Neural cell (in vitro differentiated cells): ENCODE measurements at regions not wholly inside any gene's neighbourhood (a gene's known extent, or its start where the extent isn't known, plus 50 kb on each side); places are given as distances from the start of the nearest gene placed in this dataset.

Experiments used
- H2AFZ ChIP-seq: fragments of 200-600, 300-800 bp; sonication (generic), shearing (Covaris generic); 2 replicates; pipeline ENCODE4 v1.6.0; 2014; ENCODE audit warnings: low read depth, mild to moderate bottlenecking, antibody characterized with exemption, low read length, moderate library complexity
- H3F3A ChIP-seq: fragments of 200-600 bp; shearing (Covaris generic); 2 replicates; pipeline ENCODE4 v1.6.1; 2016; ENCODE audit warnings: mild to moderate bottlenecking, moderate library complexity, mixed read lengths, antibody characterized with exemption, low read length; ENCODE audit not compliant: insufficient read depth, poor library complexity, severe bottlenecking
- H3K27ac ChIP-seq: fragments of 200-600, 300-800 bp; sonication (generic), shearing (Covaris generic); 2 replicates; pipeline ENCODE4 v1.5.1; 2014; ENCODE audit warnings: mild to moderate bottlenecking, low read length, moderate library complexity
- H3K27me3 ChIP-seq: fragments of 300-800, 200-600 bp; sonication (generic), shearing (Covaris generic); 2 replicates; pipeline ENCODE4 v1.6.0; 2014; ENCODE audit warnings: mild to moderate bottlenecking, low read depth, low read length, moderate library complexity; ENCODE audit not compliant: insufficient read depth
- H3K36me3 ChIP-seq: fragments of 300-800, 200-600 bp; sonication (generic), shearing (Covaris generic); 2 replicates; pipeline ENCODE4 v1.5.1; 2014; ENCODE audit warnings: mild to moderate bottlenecking, antibody characterized with exemption, low read length, moderate library complexity; ENCODE audit not compliant: insufficient read depth
- H3K4me2 ChIP-seq: fragments of 300-800, 200-600 bp; sonication (generic), shearing (Covaris generic); 2 replicates; pipeline ENCODE4 v1.6.0; 2014; ENCODE audit warnings: mild to moderate bottlenecking, low read length
- H3K4me3 ChIP-seq: fragments of 300-800, 200-600 bp; sonication (generic), shearing (Covaris generic); 2 replicates; pipeline ENCODE4 v1.5.1; 2014; ENCODE audit warnings: mild to moderate bottlenecking, low read length, moderate library complexity
- H3K79me2 ChIP-seq: fragments of 200-600 bp; shearing (Covaris generic); replicated peaks from 2 replicates; pipeline ENCODE4 v1.6.0; 2014; ENCODE audit warnings: mild to moderate bottlenecking, low read length, moderate library complexity; ENCODE audit not compliant: insufficient read depth
- H3K9ac ChIP-seq: fragments of 300-800, 200-600 bp; sonication (generic), shearing (Covaris generic); 2 replicates; pipeline ENCODE4 v1.6.1; 2016; ENCODE audit warnings: mild to moderate bottlenecking, low read length, mixed read lengths
- H3K9me2 ChIP-seq: fragments of 200-600 bp; shearing (Covaris generic); 2 replicates; pipeline ENCODE4 v1.6.1; 2016; ENCODE audit warnings: mild to moderate bottlenecking, low read length, mixed read lengths; ENCODE audit not compliant: insufficient read depth
- H3K9me3 ChIP-seq: fragments of 200-600, 300-800 bp; sonication (generic), shearing (Covaris generic); 2 replicates; pipeline ENCODE4 v1.6.1; 2016; ENCODE audit warnings: mild to moderate bottlenecking, mixed run types, low read length, moderate library complexity, mixed read lengths
- H4K20me1 ChIP-seq: fragments of 200-600 bp; shearing (Covaris generic); 2 replicates; pipeline ENCODE4 v1.6.1; 2016; ENCODE audit warnings: mild to moderate bottlenecking, mixed run types; ENCODE audit not compliant: insufficient read depth
- EP300 ChIP-seq: fragments of 450-650 bp; conservative IDR thresholded peaks from 2 replicates; pipeline ENCODE4 v1.6.1; 2014; ENCODE audit warnings: antibody characterized with exemption, mild to moderate bottlenecking, moderate library complexity; ENCODE audit not compliant: poor library complexity, severe bottlenecking
- EZH2 ChIP-seq: fragments of 200-600, 300-800 bp; shearing (Covaris generic), sonication (generic); IDR thresholded peaks from 2 replicates; pipeline ENCODE4 v1.6.1; 2014; ENCODE audit warnings: antibody characterized with exemption, low read length, borderline replicate concordance, mild to moderate bottlenecking; ENCODE audit not compliant: insufficient read depth, poor library complexity, severe bottlenecking
- MXI1 ChIP-seq: fragments of 450-650 bp; conservative IDR thresholded peaks from 2 replicates; pipeline ENCODE4 v1.6.1; 2014; ENCODE audit warnings: antibody characterized with exemption, mild to moderate bottlenecking; ENCODE audit not compliant: poor library complexity, severe bottlenecking
- POLR2AphosphoS5 ChIP-seq: IDR thresholded peaks from 2 replicates; pipeline ENCODE4 v1.6.1; 2012
- RAD21 ChIP-seq: fragments of 450-650 bp; conservative IDR thresholded peaks from 2 replicates; pipeline ENCODE4 v1.6.1; 2014; ENCODE audit warnings: antibody characterized with exemption, mild to moderate bottlenecking, moderate library complexity
- SMC3 ChIP-seq: fragments of 450-650 bp; conservative IDR thresholded peaks from 2 replicates; pipeline ENCODE4 v1.6.1; 2014; ENCODE audit warnings: antibody characterized with exemption, mild to moderate bottlenecking, moderate library complexity; ENCODE audit not compliant: poor library complexity
- TAF1 ChIP-seq: IDR thresholded peaks from 2 replicates; pipeline ENCODE4 v1.6.1; 2012; ENCODE audit warnings: low read depth
- TF ChIP-seq, protein P1 (sequence below): IDR thresholded peaks from 2 replicates; pipeline ENCODE4 v1.6.1; 2012; ENCODE audit warnings: borderline replicate concordance
- TF ChIP-seq, protein P2 (sequence below): fragments of 450-650 bp; IDR thresholded peaks from 2 replicates; pipeline ENCODE4 v1.5.1; 2014; ENCODE audit warnings: antibody characterized with exemption, mild to moderate bottlenecking, moderate library complexity; ENCODE audit not compliant: poor library complexity, severe bottlenecking

DNA sequence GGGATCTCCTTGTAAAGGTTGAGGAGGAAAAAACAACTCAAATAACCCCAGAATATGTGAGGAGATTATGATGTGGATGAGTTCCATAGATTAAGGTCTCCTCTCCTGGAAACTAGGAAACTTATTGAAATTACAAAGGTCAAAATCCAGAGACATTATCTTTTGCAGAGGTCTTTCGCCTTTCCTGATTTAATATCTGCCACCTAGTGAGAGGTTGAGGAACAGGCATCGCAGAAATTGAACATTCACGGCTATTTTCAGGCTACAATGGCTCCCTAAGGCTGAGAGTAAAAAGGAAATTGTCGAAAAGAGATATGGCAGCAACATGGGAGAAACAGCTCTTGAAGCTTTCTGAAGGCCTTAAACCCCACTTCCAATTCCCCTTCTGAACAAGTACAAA is 127.5 kb upstream of the PLCXD3 start:
- Histone ChIP-seq H3K9ac (no peak overlapping the region), H3K4me3 (no peak overlapping the region), H2AFZ (no peak overlapping the region), H3K79me2 (no peaks in the 10 kb centered on the region), H3K27ac (no peak overlapping the region), H3K9me2 (no peaks in the 10 kb centered on the region), H3K36me3 (no peaks in the 10 kb centered on the region), H4K20me1 (no peaks in the 10 kb centered on the region), H3K4me2 (no peak overlapping the region), H3F3A (no peaks in the 10 kb centered on the region), H3K9me3 (no peaks in the 10 kb centered on the region), H3K27me3 (no peaks in the 10 kb centered on the region)
- TF ChIP-seq, protein P1, sequence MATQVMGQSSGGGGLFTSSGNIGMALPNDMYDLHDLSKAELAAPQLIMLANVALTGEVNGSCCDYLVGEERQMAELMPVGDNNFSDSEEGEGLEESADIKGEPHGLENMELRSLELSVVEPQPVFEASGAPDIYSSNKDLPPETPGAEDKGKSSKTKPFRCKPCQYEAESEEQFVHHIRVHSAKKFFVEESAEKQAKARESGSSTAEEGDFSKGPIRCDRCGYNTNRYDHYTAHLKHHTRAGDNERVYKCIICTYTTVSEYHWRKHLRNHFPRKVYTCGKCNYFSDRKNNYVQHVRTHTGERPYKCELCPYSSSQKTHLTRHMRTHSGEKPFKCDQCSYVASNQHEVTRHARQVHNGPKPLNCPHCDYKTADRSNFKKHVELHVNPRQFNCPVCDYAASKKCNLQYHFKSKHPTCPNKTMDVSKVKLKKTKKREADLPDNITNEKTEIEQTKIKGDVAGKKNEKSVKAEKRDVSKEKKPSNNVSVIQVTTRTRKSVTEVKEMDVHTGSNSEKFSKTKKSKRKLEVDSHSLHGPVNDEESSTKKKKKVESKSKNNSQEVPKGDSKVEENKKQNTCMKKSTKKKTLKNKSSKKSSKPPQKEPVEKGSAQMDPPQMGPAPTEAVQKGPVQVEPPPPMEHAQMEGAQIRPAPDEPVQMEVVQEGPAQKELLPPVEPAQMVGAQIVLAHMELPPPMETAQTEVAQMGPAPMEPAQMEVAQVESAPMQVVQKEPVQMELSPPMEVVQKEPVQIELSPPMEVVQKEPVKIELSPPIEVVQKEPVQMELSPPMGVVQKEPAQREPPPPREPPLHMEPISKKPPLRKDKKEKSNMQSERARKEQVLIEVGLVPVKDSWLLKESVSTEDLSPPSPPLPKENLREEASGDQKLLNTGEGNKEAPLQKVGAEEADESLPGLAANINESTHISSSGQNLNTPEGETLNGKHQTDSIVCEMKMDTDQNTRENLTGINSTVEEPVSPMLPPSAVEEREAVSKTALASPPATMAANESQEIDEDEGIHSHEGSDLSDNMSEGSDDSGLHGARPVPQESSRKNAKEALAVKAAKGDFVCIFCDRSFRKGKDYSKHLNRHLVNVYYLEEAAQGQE: no peak
- no peak for TF ChIP-seq SMC3
- TF ChIP-seq EP300: no peak
- TF ChIP-seq EZH2: no peak
- TF ChIP-seq MXI1: no peak
- TF ChIP-seq, protein P2, sequence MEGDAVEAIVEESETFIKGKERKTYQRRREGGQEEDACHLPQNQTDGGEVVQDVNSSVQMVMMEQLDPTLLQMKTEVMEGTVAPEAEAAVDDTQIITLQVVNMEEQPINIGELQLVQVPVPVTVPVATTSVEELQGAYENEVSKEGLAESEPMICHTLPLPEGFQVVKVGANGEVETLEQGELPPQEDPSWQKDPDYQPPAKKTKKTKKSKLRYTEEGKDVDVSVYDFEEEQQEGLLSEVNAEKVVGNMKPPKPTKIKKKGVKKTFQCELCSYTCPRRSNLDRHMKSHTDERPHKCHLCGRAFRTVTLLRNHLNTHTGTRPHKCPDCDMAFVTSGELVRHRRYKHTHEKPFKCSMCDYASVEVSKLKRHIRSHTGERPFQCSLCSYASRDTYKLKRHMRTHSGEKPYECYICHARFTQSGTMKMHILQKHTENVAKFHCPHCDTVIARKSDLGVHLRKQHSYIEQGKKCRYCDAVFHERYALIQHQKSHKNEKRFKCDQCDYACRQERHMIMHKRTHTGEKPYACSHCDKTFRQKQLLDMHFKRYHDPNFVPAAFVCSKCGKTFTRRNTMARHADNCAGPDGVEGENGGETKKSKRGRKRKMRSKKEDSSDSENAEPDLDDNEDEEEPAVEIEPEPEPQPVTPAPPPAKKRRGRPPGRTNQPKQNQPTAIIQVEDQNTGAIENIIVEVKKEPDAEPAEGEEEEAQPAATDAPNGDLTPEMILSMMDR: no peak
- TF ChIP-seq RAD21: no peak
- no peak for TF ChIP-seq POLR2AphosphoS5
- TF ChIP-seq TAF1: no peak

DNA sequence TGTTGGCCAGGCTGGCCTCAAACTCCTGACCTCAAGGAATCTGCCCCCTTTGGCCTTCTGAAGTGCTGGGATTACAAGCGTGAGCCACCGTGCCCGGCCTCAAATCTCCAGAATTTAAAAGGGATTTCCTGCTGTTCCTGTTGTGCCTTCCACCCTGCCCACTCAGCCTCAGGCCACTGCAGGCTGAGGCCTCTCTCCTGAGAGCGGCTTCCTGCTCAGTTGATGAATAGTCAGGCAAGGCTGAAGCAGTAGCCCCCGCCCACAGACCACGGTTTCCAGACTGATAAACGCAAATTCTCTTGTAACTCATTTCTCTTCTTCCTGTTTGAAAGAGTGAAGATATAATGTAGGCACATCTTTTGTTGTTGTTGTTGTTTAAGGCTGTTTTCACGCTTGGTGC is 127.0 kb upstream of the PLCXD3 start:
- Histone ChIP-seq H3K9ac (no peak overlapping the region), H3K27ac (no peak overlapping the region), H3K9me2 (no peaks in the 10 kb centered on the region), H2AFZ (no peak overlapping the region), H3K27me3 (no peaks in the 10 kb centered on the region), H4K20me1 (no peaks in the 10 kb centered on the region), H3K9me3 (no peaks in the 10 kb centered on the region), H3K79me2 (no peaks in the 10 kb centered on the region), H3F3A (no peaks in the 10 kb centered on the region), H3K4me3 (no peak overlapping the region), H3K36me3 (no peaks in the 10 kb centered on the region), H3K4me2 (no peak overlapping the region)
- TF ChIP-seq, protein P1: no peak
- TF ChIP-seq POLR2AphosphoS5 (no peak), EP300 (no peak), TAF1 (no peak), RAD21 (no peak), EZH2 (no peak), MXI1 (no peak), SMC3 (no peak)
- TF ChIP-seq, protein P2: no peak
